Transverse colon (tissue), 4 donors: ENCODE measurements at regions not wholly inside any gene's neighbourhood (a gene's known extent, or its start where the extent isn't known, plus 50 kb on each side); places are given as distances from the start of the nearest gene placed in this dataset.
"Not testable (repeated sequence)": the region's sequence is repeated elsewhere in the genome, so short reads cannot be mapped to it uniquely, and the experiment has no call there.

Experiments
- DNase-seq: peaks from one replicate; pipeline ENCODE4 v3.0.0-alpha.2; 2019
- H3K27ac ChIP-seq, 4 donors: fragments of 200-600 bp; sonication (generic); 2 replicates each; pipeline ENCODE4 v1.5.1; 2016 to 2018; ENCODE audit warnings: inconsistent platforms in 4 of 4
- H3K27me3 ChIP-seq: fragments of 200-600 bp; sonication (generic); 2 replicates; pipeline ENCODE4 v1.5.1; 2017; ENCODE audit warnings: inconsistent platforms
- H3K36me3 ChIP-seq, 4 donors: fragments of 200-600 bp; sonication (generic); 2 replicates each; pipeline ENCODE4 v1.5.1; 2017 to 2019; ENCODE audit warnings: inconsistent platforms in 4 of 4
- H3K4me1 ChIP-seq, 4 donors: fragments of 200-600 bp; sonication (generic); 2 replicates each; pipeline ENCODE4 v1.5.1; 2017 to 2020; ENCODE audit warnings: inconsistent platforms in 4 of 4
- H3K4me3 ChIP-seq, 4 donors: fragments of 200-600 bp; sonication (generic); 1 replicate in 1 of 4; 2 replicates in 3 of 4; pipeline versions ENCODE4 v1.5.1 to v1.6.1; 2017 to 2019; ENCODE audit warnings: inconsistent platforms in 4 of 4
- H3K9me3 ChIP-seq, 2 donors: fragments of 200-600 bp; sonication (generic); 2 replicates each; pipeline ENCODE4 v1.5.1; 2017 to 2019; ENCODE audit warnings: inconsistent platforms in 2 of 2
- EP300 ChIP-seq: sonication (generic); formaldehyde crosslinking; IDR thresholded peaks from one replicate; pipeline ENCODE4 v1.6.1; 2017; ENCODE audit warnings: antibody characterized with exemption, low read depth
- POLR2A ChIP-seq: fragments of 450-650 bp; IDR thresholded peaks from one replicate; pipeline ENCODE4 v1.6.1; 2016; ENCODE audit warnings: antibody characterized with exemption, mild to moderate bottlenecking, moderate library complexity
- POLR2AphosphoS5 ChIP-seq, 3 donors: sonication (generic); formaldehyde crosslinking; IDR thresholded peaks; one replicate each; pipeline ENCODE4 v1.6.1; 2016; ENCODE audit warnings: antibody characterized with exemption in 3 of 3
- WGBS, 2 donors: methylation state at CpG; one replicate each; pipeline ENCODE4 v1.1.5; 2018; ENCODE audit warnings: low coverage in 1 of 2; 5-methylcytosine and 5-hydroxymethylcytosine counted together
- in situ Hi-C, 4 donors: fragments of 200-750 bp; cut with MboI; loops; one replicate each; pipeline versions ENCODE4 v1.15.0 to v1.15.1; 2017; ENCODE audit warnings: low sequenced_read_pairs in 3 of 4, low pct_ligation_motif_present in 1 of 4, low pct_unique_long_range_greater_than_20kb in 1 of 4
- intact Hi-C: fragments of 100-400 bp; cut with DNase I; formaldehyde crosslinking; loops from one replicate; pipeline ENCODE4 v1.15.1; 2023; ENCODE audit warnings: low total_unique reads
- TF ChIP-seq, protein P1 (sequence below), 5 experiments: fragments of 200-600 bp in 3 of 5; fragments of 450-650 bp in 2 of 5; sonication (generic) in 3 of 5; IDR thresholded peaks; 1 replicate in 2 of 5; 2 replicates in 3 of 5; pipeline ENCODE4 v1.5.1; 2016 to 2017; ENCODE audit warnings: antibody characterized with exemption in 5 of 5, inconsistent platforms in 3 of 5, mild to moderate bottlenecking in 2 of 5, moderate library complexity in 1 of 5

DNA sequence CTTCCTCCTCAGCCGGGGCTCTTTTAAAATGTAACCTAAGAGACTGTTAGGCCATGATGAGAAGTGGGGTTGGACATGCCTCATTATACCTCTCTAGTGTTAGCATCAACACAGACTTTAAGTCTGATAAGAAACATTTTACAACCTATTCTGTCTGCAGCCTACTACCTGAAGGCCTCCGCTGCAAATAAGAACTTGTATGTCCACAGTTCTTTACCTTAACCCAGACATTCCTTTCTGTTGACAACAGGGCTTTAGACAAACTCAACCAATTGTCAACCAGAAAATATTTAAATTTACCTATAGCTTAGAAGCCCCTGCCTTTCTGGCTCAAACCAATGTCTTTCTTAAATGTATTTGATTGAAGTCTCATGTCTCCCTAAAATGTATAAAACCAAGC is 1418.6 kb downstream of the STIM2 start:
- Histone ChIP-seq H3K4me3 (no peak overlapping the region), H3K36me3 (no peaks in the 10 kb centered on the region), H3K27ac (no peak overlapping the region), H3K4me1 (no peaks in the 10 kb centered on the region), H3K9me3 (no peaks in the 10 kb centered on the region), H3K27me3 (no peaks in the 10 kb centered on the region)
- TF ChIP-seq, protein P1, sequence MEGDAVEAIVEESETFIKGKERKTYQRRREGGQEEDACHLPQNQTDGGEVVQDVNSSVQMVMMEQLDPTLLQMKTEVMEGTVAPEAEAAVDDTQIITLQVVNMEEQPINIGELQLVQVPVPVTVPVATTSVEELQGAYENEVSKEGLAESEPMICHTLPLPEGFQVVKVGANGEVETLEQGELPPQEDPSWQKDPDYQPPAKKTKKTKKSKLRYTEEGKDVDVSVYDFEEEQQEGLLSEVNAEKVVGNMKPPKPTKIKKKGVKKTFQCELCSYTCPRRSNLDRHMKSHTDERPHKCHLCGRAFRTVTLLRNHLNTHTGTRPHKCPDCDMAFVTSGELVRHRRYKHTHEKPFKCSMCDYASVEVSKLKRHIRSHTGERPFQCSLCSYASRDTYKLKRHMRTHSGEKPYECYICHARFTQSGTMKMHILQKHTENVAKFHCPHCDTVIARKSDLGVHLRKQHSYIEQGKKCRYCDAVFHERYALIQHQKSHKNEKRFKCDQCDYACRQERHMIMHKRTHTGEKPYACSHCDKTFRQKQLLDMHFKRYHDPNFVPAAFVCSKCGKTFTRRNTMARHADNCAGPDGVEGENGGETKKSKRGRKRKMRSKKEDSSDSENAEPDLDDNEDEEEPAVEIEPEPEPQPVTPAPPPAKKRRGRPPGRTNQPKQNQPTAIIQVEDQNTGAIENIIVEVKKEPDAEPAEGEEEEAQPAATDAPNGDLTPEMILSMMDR (IDR thresholded peaks at IDR 0.05) = no peak
- TF ChIP-seq POLR2AphosphoS5 (IDR thresholded peaks at IDR 0.05) (no peak), EP300 (no peak), POLR2A (no peak)
- intact Hi-C loops = no loop called here
- 78 to 83% methylated on average over 2 of the region's 2 CpGs for WGBS, 2 donors
- DNase-seq = no peak
- in situ Hi-C loops = no loop called here

DNA sequence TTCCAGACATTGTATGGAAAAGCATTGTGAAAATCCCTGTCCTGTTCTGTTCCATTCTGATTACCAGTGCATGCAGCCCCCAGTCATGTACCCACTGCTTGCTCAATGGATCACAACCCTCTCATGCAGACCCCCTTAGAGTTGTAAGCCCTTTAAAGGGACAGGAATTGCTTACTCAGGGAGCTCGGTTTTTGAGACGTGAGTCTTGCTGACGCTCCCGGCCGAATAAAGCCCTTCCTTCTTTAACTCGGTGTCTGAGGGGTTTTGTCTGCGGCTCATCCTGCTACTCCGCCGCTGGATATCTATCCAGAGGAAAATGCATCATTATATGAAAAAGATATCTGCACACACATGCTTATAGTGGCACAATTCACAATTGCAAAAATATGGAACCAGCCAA is 1425.6 kb downstream of the STIM2 start:
- WGBS, 2 donors = 89 to 96% methylated on average over 9 of the region's 9 CpGs
- intact Hi-C loops, H3K4me3 ChIP-seq, in situ Hi-C loops, H3K27ac ChIP-seq, H3K27me3 ChIP-seq, H3K36me3 ChIP-seq, DNase-seq, H3K9me3 ChIP-seq, H3K4me1 ChIP-seq: not testable (repeated sequence)

DNA sequence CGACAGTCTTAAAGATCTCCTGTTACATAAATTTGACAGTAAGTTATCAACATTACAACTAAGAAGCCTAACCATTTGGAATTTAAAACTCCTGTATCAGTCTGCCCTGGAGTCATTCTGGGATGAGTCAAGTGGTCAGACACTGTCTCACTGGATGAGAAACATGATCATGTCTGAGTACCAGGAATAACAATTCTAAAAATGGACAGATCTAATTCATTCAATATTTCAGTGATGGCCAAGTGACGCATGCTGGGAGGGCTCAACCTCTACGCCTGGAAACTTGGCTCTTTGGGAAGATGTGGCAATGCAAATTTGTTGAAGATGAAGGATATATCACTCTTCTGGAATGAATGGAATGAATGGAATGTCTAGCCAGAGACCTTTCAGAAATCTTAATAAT is 1427.2 kb downstream of the STIM2 start:
- no peaks in the 10 kb centered on the region for H3K4me1 ChIP-seq
- H3K4me3 ChIP-seq = no peak overlapping the region
- TF ChIP-seq, protein P1 (IDR thresholded peaks at IDR 0.05) = no peak
- TF ChIP-seq EP300 (no peak), POLR2AphosphoS5 (IDR thresholded peaks at IDR 0.05) (no peak), POLR2A (no peak)
- no peaks in the 10 kb centered on the region for H3K27me3 ChIP-seq
- no peaks in the 10 kb centered on the region for H3K36me3 ChIP-seq
- in situ Hi-C loops (no loop called here), intact Hi-C loops (no loop called here)
- no peak overlapping the region for H3K27ac ChIP-seq
- 66% methylated on average over 3 of the region's 3 CpGs for WGBS, 2 donors
- no peaks in the 10 kb centered on the region for H3K9me3 ChIP-seq
- DNase-seq = no peak

DNA sequence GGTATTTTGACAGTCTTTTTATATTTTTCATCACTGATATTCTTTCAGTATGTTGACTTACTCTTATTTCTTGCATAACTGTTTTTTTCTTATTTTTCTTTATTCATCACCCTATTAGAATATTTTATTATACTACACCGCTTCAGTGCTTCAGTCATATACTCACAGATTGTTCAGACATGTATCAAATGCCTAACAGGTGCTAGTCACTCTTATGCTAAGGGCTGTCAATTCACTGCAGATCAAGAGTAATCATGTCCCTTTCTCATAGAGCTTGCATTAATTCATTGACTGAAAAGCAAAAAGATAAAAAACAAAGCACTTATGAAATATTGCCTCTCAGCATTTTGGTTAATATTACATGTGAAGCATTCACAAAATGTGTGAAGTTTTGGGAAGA is 1435.6 kb downstream of the STIM2 start:
- intact Hi-C loops = no loop called here
- Histone ChIP-seq H3K4me1 (no peaks in the 10 kb centered on the region), H3K9me3 (no peaks in the 10 kb centered on the region), H3K27ac (no peak overlapping the region), H3K36me3 (no peaks in the 10 kb centered on the region), H3K4me3 (no peak overlapping the region), H3K27me3 (no peaks in the 10 kb centered on the region)
- DNase-seq = no peak
- WGBS, 2 donors = 50 to 82% methylated on average over 1 of the region's 1 CpG
- TF ChIP-seq POLR2AphosphoS5 (IDR thresholded peaks at IDR 0.05) (no peak), POLR2A (no peak), EP300 (no peak)
- TF ChIP-seq, protein P1 (IDR thresholded peaks at IDR 0.05) = no peak
- in situ Hi-C loops = no loop called here

DNA sequence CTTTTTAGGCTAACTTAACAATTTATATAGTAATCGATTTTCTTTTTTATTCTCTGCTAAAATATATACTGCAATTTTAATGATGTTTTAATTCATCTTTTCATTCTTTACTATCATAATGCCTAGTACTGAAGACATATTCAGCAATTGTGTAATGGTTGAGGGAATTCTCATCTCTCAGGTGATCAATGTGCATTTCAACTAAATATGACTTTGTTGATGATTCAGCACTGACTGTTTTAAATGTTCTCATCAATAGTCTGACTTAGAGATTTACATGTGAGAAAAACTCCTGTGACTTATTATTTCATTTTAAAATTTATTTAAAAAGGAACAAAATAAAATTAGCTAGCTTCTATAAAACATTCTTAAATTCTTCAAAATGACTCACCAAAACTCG is 1450.3 kb downstream of the STIM2 start:
- Histone ChIP-seq H3K27me3 (no peaks in the 10 kb centered on the region), H3K9me3 (no peaks in the 10 kb centered on the region), H3K4me3 (no peak overlapping the region), H3K27ac (no peak overlapping the region), H3K36me3 (no peaks in the 10 kb centered on the region), H3K4me1 (no peaks in the 10 kb centered on the region)
- 62 to 82% methylated on average over 2 of the region's 2 CpGs for WGBS, 2 donors
- no peak for TF ChIP-seq POLR2AphosphoS5 (IDR thresholded peaks at IDR 0.05)
- no peak for TF ChIP-seq POLR2A
- TF ChIP-seq, protein P1 (IDR thresholded peaks at IDR 0.05) = no peak
- no peak for TF ChIP-seq EP300
- DNase-seq = no peak
- in situ Hi-C loops (no loop called here), intact Hi-C loops (no loop called here)

DNA sequence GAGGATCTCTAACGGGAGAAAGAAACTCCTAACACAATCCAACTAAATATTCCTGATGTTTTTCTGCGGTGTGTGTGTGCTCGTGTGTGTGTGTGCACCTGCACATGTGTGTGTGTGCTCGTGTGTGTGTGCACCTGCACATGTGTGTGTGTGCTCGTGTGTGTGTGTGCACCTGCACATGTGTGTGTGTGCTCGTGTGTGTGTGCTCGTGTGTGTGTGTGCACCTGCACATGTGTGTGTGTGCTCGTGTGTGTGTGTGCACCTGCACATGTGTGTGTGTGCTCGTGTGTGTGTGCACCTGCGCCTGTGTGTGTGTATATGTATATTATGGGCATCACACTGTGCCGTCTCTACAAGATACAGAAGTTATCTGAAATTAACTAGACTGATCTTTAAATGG is 1451.9 kb downstream of the STIM2 start:
- H3K4me3 ChIP-seq, DNase-seq, intact Hi-C loops, H3K27me3 ChIP-seq, H3K9me3 ChIP-seq, in situ Hi-C loops, H3K27ac ChIP-seq, H3K36me3 ChIP-seq, H3K4me1 ChIP-seq: not testable (repeated sequence)
- WGBS, 2 donors = 77 to 93% methylated on average over 3 to 9 of the region's 11 CpGs
